ENCODE measurements at regions not wholly inside any gene's neighbourhood (a gene's known extent, or its start where the extent isn't known, plus 50 kb on each side); places are given as distances from the start of the nearest gene placed in this dataset.

- Histone ChIP-seq H3K27me3 (ENCODE audit: control insufficient read depth, insufficient read depth, low read length) (no peaks in the 10 kb centered on the region), H3K4me1 (ENCODE audit: control insufficient read depth, extremely low read depth, insufficient read depth, low read length) (no peaks in the 10 kb centered on the region), H4K20me1 (ENCODE audit: control insufficient read depth, extremely low read depth, insufficient read depth, low read length) (no peaks in the 10 kb centered on the region), H3K9me3 (ENCODE audit: control insufficient read depth, insufficient read depth, low read depth, low read length) (no peaks in the 10 kb centered on the region), H3K27ac (ENCODE audit: insufficient read depth, low read length) (no peak overlapping the region), H2AFZ (ENCODE audit: low read length) (no peak overlapping the region), H3K4me2 (ENCODE audit: extremely low read depth, insufficient read depth, low read length) (no peak overlapping the region), H3K9ac (ENCODE audit: insufficient read depth, low read length) (no peak overlapping the region), H3K36me3 (ENCODE audit: control insufficient read depth, insufficient read depth, low read length) (no peaks in the 10 kb centered on the region), H3K79me2 (ENCODE audit: control insufficient read depth, insufficient read depth, low read length) (no peaks in the 10 kb centered on the region), H3K4me3 (replicated peaks in 1 of 4; ENCODE audit: control extremely low read depth in 1 of 4, insufficient read depth in 1 of 4, low read depth in 3 of 4, low read length in 4 of 4) (no peak overlapping the region)
- TF ChIP-seq EZH2 (IDR thresholded peaks at IDR 0.05; ENCODE audit: low read length, missing control alignments): no peak
- DNase-seq (ENCODE audit: low read depth in 2 of 2): no peak
Observed at GRCh38 chr12:114841557-114842251, 157.7 kb upstream of the TBX3 start.

- Histone ChIP-seq H3K79me2 (ENCODE audit: control insufficient read depth, insufficient read depth, low read length) (no peaks in the 10 kb centered on the region), H3K4me1 (ENCODE audit: control insufficient read depth, extremely low read depth, insufficient read depth, low read length) (peaks cover 4% of the 10 kb centered on the region), H3K36me3 (ENCODE audit: control insufficient read depth, insufficient read depth, low read length) (no peaks in the 10 kb centered on the region), H2AFZ (ENCODE audit: low read length) (no peak overlapping the region), H4K20me1 (ENCODE audit: control insufficient read depth, extremely low read depth, insufficient read depth, low read length) (no peaks in the 10 kb centered on the region), H3K27me3 (ENCODE audit: control insufficient read depth, insufficient read depth, low read length) (no peaks in the 10 kb centered on the region), H3K4me2 (ENCODE audit: extremely low read depth, insufficient read depth, low read length) (no peak overlapping the region), H3K4me3 (replicated peaks in 1 of 4; ENCODE audit: control extremely low read depth in 1 of 4, insufficient read depth in 1 of 4, low read depth in 3 of 4, low read length in 4 of 4) (no peak overlapping the region), H3K9ac (ENCODE audit: insufficient read depth, low read length) (no peak overlapping the region), H3K9me3 (ENCODE audit: control insufficient read depth, insufficient read depth, low read depth, low read length) (no peaks in the 10 kb centered on the region), H3K27ac (ENCODE audit: insufficient read depth, low read length) (no peak overlapping the region)
- no peak for TF ChIP-seq EZH2 (IDR thresholded peaks at IDR 0.05; ENCODE audit: low read length, missing control alignments)
- TF ChIP-seq, protein P1, sequence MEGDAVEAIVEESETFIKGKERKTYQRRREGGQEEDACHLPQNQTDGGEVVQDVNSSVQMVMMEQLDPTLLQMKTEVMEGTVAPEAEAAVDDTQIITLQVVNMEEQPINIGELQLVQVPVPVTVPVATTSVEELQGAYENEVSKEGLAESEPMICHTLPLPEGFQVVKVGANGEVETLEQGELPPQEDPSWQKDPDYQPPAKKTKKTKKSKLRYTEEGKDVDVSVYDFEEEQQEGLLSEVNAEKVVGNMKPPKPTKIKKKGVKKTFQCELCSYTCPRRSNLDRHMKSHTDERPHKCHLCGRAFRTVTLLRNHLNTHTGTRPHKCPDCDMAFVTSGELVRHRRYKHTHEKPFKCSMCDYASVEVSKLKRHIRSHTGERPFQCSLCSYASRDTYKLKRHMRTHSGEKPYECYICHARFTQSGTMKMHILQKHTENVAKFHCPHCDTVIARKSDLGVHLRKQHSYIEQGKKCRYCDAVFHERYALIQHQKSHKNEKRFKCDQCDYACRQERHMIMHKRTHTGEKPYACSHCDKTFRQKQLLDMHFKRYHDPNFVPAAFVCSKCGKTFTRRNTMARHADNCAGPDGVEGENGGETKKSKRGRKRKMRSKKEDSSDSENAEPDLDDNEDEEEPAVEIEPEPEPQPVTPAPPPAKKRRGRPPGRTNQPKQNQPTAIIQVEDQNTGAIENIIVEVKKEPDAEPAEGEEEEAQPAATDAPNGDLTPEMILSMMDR (conservative IDR thresholded peaks at IDR 0.05 in 1 of 2, IDR thresholded peaks at IDR 0.05 in 1 of 2; ENCODE audit: low read depth in 1 of 2, low read length in 2 of 2): no peak
- no peak for DNase-seq (ENCODE audit: low read depth in 2 of 2)
Observed at GRCh38 chr12:114838480-114838879, 154.5 kb upstream of the TBX3 start.

GRCh38 chr12:114836609-114837008, 152.6 kb upstream of the TBX3 start:
- H3K4me3 ChIP-seq (replicated peaks in 1 of 4; ENCODE audit: control extremely low read depth in 1 of 4, insufficient read depth in 1 of 4, low read depth in 3 of 4, low read length in 4 of 4): no peak overlapping the region
- H3K27me3 ChIP-seq (ENCODE audit: control insufficient read depth, insufficient read depth, low read length): no peaks in the 10 kb centered on the region
- no peaks in the 10 kb centered on the region for H3K9me3 ChIP-seq (ENCODE audit: control insufficient read depth, insufficient read depth, low read depth, low read length)
- H4K20me1 ChIP-seq (ENCODE audit: control insufficient read depth, extremely low read depth, insufficient read depth, low read length): no peaks in the 10 kb centered on the region
- no peak overlapping the region for H3K4me2 ChIP-seq (ENCODE audit: extremely low read depth, insufficient read depth, low read length)
- TF ChIP-seq, protein P1 (conservative IDR thresholded peaks at IDR 0.05 in 1 of 2, IDR thresholded peaks at IDR 0.05 in 1 of 2; ENCODE audit: low read depth in 1 of 2, low read length in 2 of 2): no peak
- TF ChIP-seq EZH2 (IDR thresholded peaks at IDR 0.05; ENCODE audit: low read length, missing control alignments): no peak
- H3K36me3 ChIP-seq (ENCODE audit: control insufficient read depth, insufficient read depth, low read length): no peaks in the 10 kb centered on the region
- no peaks in the 10 kb centered on the region for H3K79me2 ChIP-seq (ENCODE audit: control insufficient read depth, insufficient read depth, low read length)
- peaks cover 4% of the 10 kb centered on the region for H3K4me1 ChIP-seq (ENCODE audit: control insufficient read depth, extremely low read depth, insufficient read depth, low read length)
- H3K9ac ChIP-seq (ENCODE audit: insufficient read depth, low read length): no peak overlapping the region
- H2AFZ ChIP-seq (ENCODE audit: low read length): no peak overlapping the region
- no peak for DNase-seq (ENCODE audit: low read depth in 2 of 2)
- no peak overlapping the region for H3K27ac ChIP-seq (ENCODE audit: insufficient read depth, low read length)

All from fibroblast of lung (primary cell).